ENCODE measurements at regions not wholly inside any gene's neighbourhood (a gene's known extent, or its start where the extent isn't known, plus 50 kb on each side); places are given as distances from the start of the nearest gene placed in this dataset.

- no peak for TF ChIP-seq ZBTB7A (IDR thresholded peaks at IDR 0.05; ENCODE audit: low read depth)
- TF ChIP-seq FOXM1 (IDR thresholded peaks at IDR 0.05; ENCODE audit: borderline replicate concordance, low read depth) = no peak
- no peak for TF ChIP-seq MAX (IDR thresholded peaks at IDR 0.05)
- no peak for TF ChIP-seq TEAD4 (IDR thresholded peaks at IDR 0.05)
- no peak for TF ChIP-seq RAD21 (IDR thresholded peaks at IDR 0.05; ENCODE audit: low read depth)
- no peak for TF ChIP-seq TAF1 (IDR thresholded peaks at IDR 0.05; ENCODE audit: low read depth)
- TF ChIP-seq TCF12 (IDR thresholded peaks at IDR 0.05; ENCODE audit: low read depth) = no peak
- no peak for TF ChIP-seq USF1 (IDR thresholded peaks at IDR 0.05)
- TF ChIP-seq REST (IDR thresholded peaks at IDR 0.05; ENCODE audit: low read depth) = no peak
- TF ChIP-seq YY1 (IDR thresholded peaks at IDR 0.05; ENCODE audit: low read depth) = no peak
- TF ChIP-seq NFIC (IDR thresholded peaks at IDR 0.05) = no peak
- TF ChIP-seq EP300 (IDR thresholded peaks at IDR 0.05; ENCODE audit: borderline replicate concordance) = no peak
- no peak for TF ChIP-seq CEBPB (IDR thresholded peaks at IDR 0.05)
Measured at GRCh38 chr13:104869501-104869900, 1666.0 kb downstream of the EFNB2 start.

- TF ChIP-seq TAF1 (IDR thresholded peaks at IDR 0.05; ENCODE audit: low read depth) = no peak
- no peak for TF ChIP-seq EGR1 (IDR thresholded peaks at IDR 0.05)
- no peak for TF ChIP-seq ZBTB7A (IDR thresholded peaks at IDR 0.05; ENCODE audit: low read depth)
- no peak for TF ChIP-seq YY1 (IDR thresholded peaks at IDR 0.05; ENCODE audit: low read depth)
- TF ChIP-seq TCF12 (IDR thresholded peaks at IDR 0.05; ENCODE audit: low read depth) = no peak
- TF ChIP-seq MAX (IDR thresholded peaks at IDR 0.05) = no peak
Measured at GRCh38 chr13:104868806-104869205, 1666.7 kb downstream of the EFNB2 start.

GRCh38 chr13:104855581-104855980, 1679.9 kb downstream of the EFNB2 start:
- TF ChIP-seq USF1 (IDR thresholded peaks at IDR 0.05) (no peak), EGR1 (IDR thresholded peaks at IDR 0.05) (no peak), EP300 (IDR thresholded peaks at IDR 0.05; ENCODE audit: borderline replicate concordance) (no peak), YY1 (IDR thresholded peaks at IDR 0.05; ENCODE audit: low read depth) (no peak), FOXM1 (IDR thresholded peaks at IDR 0.05; ENCODE audit: borderline replicate concordance, low read depth) (no peak)

- TF ChIP-seq ZBTB7A (IDR thresholded peaks at IDR 0.05; ENCODE audit: low read depth) (no peak), NFIC (IDR thresholded peaks at IDR 0.05) (no peak), YY1 (IDR thresholded peaks at IDR 0.05; ENCODE audit: low read depth) (no peak), EP300 (IDR thresholded peaks at IDR 0.05; ENCODE audit: borderline replicate concordance) (no peak), REST (IDR thresholded peaks at IDR 0.05; ENCODE audit: low read depth) (no peak), EGR1 (IDR thresholded peaks at IDR 0.05) (no peak), FOXM1 (IDR thresholded peaks at IDR 0.05; ENCODE audit: borderline replicate concordance, low read depth) (no peak), TEAD4 (IDR thresholded peaks at IDR 0.05) (no peak), RAD21 (IDR thresholded peaks at IDR 0.05; ENCODE audit: low read depth) (no peak), USF1 (IDR thresholded peaks at IDR 0.05) (no peak), MAX (IDR thresholded peaks at IDR 0.05) (no peak)
Measured at GRCh38 chr13:104854698-104855097, 1680.8 kb downstream of the EFNB2 start.

- TF ChIP-seq RAD21 (IDR thresholded peaks at IDR 0.05; ENCODE audit: low read depth) (no peak), ZBTB7A (IDR thresholded peaks at IDR 0.05; ENCODE audit: low read depth) (no peak), NFIC (IDR thresholded peaks at IDR 0.05) (no peak), EP300 (IDR thresholded peaks at IDR 0.05; ENCODE audit: borderline replicate concordance) (no peak), USF1 (IDR thresholded peaks at IDR 0.05) (no peak), YY1 (IDR thresholded peaks at IDR 0.05; ENCODE audit: low read depth) (no peak), EGR1 (IDR thresholded peaks at IDR 0.05) (no peak), CEBPB (IDR thresholded peaks at IDR 0.05) (no peak), TAF1 (IDR thresholded peaks at IDR 0.05; ENCODE audit: low read depth) (no peak), TCF12 (IDR thresholded peaks at IDR 0.05; ENCODE audit: low read depth) (no peak), TEAD4 (IDR thresholded peaks at IDR 0.05) (no peak), MAX (IDR thresholded peaks at IDR 0.05) (no peak), FOXM1 (IDR thresholded peaks at IDR 0.05; ENCODE audit: borderline replicate concordance, low read depth) (no peak), CREB1 (IDR thresholded peaks at IDR 0.05; ENCODE audit: low read depth) (no peak), REST (IDR thresholded peaks at IDR 0.05; ENCODE audit: low read depth) (no peak)
Measured at GRCh38 chr13:104854007-104854406, 1681.5 kb downstream of the EFNB2 start.
